Liver (tissue), 8 donors: ENCODE measurements at regions not wholly inside any gene's neighbourhood (a gene's known extent, or its start where the extent isn't known, plus 50 kb on each side); places are given as distances from the start of the nearest gene placed in this dataset.

ENCODE experiments used
- DNase-seq: peaks from one replicate; pipeline ENCODE4 v3.0.0-alpha.2; 2017; ENCODE audit warnings: low spot score
- H3K27ac ChIP-seq, 2 donors: one replicate each; pipeline ENCODE4 v1.7.0; 2013; ENCODE audit warnings: inconsistent platforms in 2 of 2, low read length in 2 of 2, control low read depth in 1 of 2, low read depth in 1 of 2, mild to moderate bottlenecking in 1 of 2
- H3K27me3 ChIP-seq, 4 donors: one replicate each; pipeline versions ENCODE4 v1.6.1 to v1.7.0; 2013; ENCODE audit warnings: low read length in 3 of 4, inconsistent platforms in 1 of 4, mild to moderate bottlenecking in 1 of 4, moderate library complexity in 1 of 4; ENCODE audit not compliant: control insufficient read depth in 4 of 4, insufficient read depth in 4 of 4
- H3K36me3 ChIP-seq, 4 donors: one replicate each; pipeline versions ENCODE4 v1.6.1 to v1.7.0; 2013; ENCODE audit warnings: low read length in 3 of 4, mild to moderate bottlenecking in 3 of 4, low read depth in 1 of 4, moderate library complexity in 1 of 4; ENCODE audit not compliant: control insufficient read depth in 4 of 4, insufficient read depth in 3 of 4
- H3K4me1 ChIP-seq, 4 donors: one replicate each; pipeline versions ENCODE4 v1.6.1 to v1.7.0; 2013; ENCODE audit warnings: low read length in 3 of 4, mild to moderate bottlenecking in 3 of 4, moderate library complexity in 1 of 4; ENCODE audit not compliant: control insufficient read depth in 4 of 4, insufficient read depth in 4 of 4
- H3K4me3 ChIP-seq, 3 donors: one replicate each; pipeline versions ENCODE4 v1.6.1 to v1.7.0; 2013; ENCODE audit warnings: low read length in 3 of 3, control low read depth in 1 of 3, low read depth in 1 of 3, mild to moderate bottlenecking in 1 of 3
- H3K9ac ChIP-seq, 2 donors: one replicate each; pipeline ENCODE4 v1.7.0; 2013; ENCODE audit warnings: low read length in 2 of 2, mild to moderate bottlenecking in 2 of 2, moderate library complexity in 2 of 2, control low read depth in 1 of 2, low read depth in 1 of 2
- H3K9me3 ChIP-seq, 4 donors: one replicate each; pipeline versions ENCODE4 v1.6.1 to v1.7.0; 2013; ENCODE audit warnings: low read length in 3 of 4; ENCODE audit not compliant: control insufficient read depth in 4 of 4
- ATF3 ChIP-seq: IDR thresholded peaks from 2 replicates; pipeline ENCODE4 v1.6.1; 2016; ENCODE audit warnings: antibody characterized with exemption
- CTCF ChIP-seq: fragments of 150-350 bp; IDR thresholded peaks from 2 replicates; pipeline ENCODE4 v1.5.1; 2017; ENCODE audit warnings: improper control_type of control experiment, low read depth, low read length; ENCODE audit not compliant: missing input control
- EGR1 ChIP-seq, 2 donors: IDR thresholded peaks; 2 replicates each; pipeline ENCODE4 v1.6.1; 2016 to 2018; ENCODE audit warnings: antibody characterized with exemption in 2 of 2, low read depth in 2 of 2
- FOXA1 ChIP-seq: IDR thresholded peaks from 2 replicates; pipeline ENCODE4 v1.6.1; 2016; ENCODE audit warnings: antibody characterized with exemption
- FOXA2 ChIP-seq: IDR thresholded peaks from 2 replicates; pipeline ENCODE4 v1.6.1; 2016; ENCODE audit warnings: antibody characterized with exemption
- GABPA ChIP-seq, 2 donors: IDR thresholded peaks in 1 of 2; conservative IDR thresholded peaks in 1 of 2; 2 replicates each; pipeline ENCODE4 v1.6.1; 2016; ENCODE audit warnings: antibody characterized with exemption in 2 of 2, mild to moderate bottlenecking in 1 of 2, moderate library complexity in 1 of 2
- HNF4A ChIP-seq, 2 donors: conservative IDR thresholded peaks; 2 replicates each; pipeline ENCODE4 v1.6.1; 2016; ENCODE audit warnings: antibody characterized with exemption in 2 of 2, mild to moderate bottlenecking in 2 of 2
- HNF4G ChIP-seq: IDR thresholded peaks from 2 replicates; pipeline ENCODE4 v1.6.1; 2016; ENCODE audit warnings: antibody characterized with exemption
- JUND ChIP-seq, 2 donors: IDR thresholded peaks; 2 replicates each; pipeline ENCODE4 v1.6.1; 2016; ENCODE audit warnings: antibody characterized with exemption in 2 of 2
- MAX ChIP-seq: IDR thresholded peaks from 2 replicates; pipeline ENCODE4 v1.6.1; 2016; ENCODE audit warnings: antibody characterized with exemption
- NR2F2 ChIP-seq: IDR thresholded peaks from 2 replicates; pipeline ENCODE4 v1.6.1; 2016; ENCODE audit warnings: antibody characterized with exemption
- RAD21 ChIP-seq, 2 donors: IDR thresholded peaks; 2 replicates each; pipeline ENCODE4 v1.6.1; 2016; ENCODE audit warnings: antibody characterized with exemption in 2 of 2, mild to moderate bottlenecking in 2 of 2
- RXRA ChIP-seq, 2 donors: IDR thresholded peaks; 2 replicates each; pipeline ENCODE4 v1.6.1; 2017 to 2018; ENCODE audit warnings: antibody characterized with exemption in 2 of 2, mild to moderate bottlenecking in 1 of 2
- SP1 ChIP-seq: IDR thresholded peaks from 2 replicates; pipeline ENCODE4 v1.6.1; 2018; ENCODE audit warnings: antibody characterized with exemption, mild to moderate bottlenecking
- TAF1 ChIP-seq: conservative IDR thresholded peaks from 2 replicates; pipeline ENCODE4 v1.6.1; 2016; ENCODE audit warnings: antibody characterized with exemption, mild to moderate bottlenecking
- YY1 ChIP-seq: IDR thresholded peaks from 2 replicates; pipeline ENCODE4 v1.6.1; 2016; ENCODE audit warnings: antibody characterized with exemption, mild to moderate bottlenecking
- ZBTB33 ChIP-seq: IDR thresholded peaks from 2 replicates; pipeline ENCODE4 v1.6.1; 2016; ENCODE audit warnings: antibody characterized with exemption
- WGBS: extraction: QIAGEN DNeasy Blood & Tissue Kit; methylation state at CpG from one replicate; pipeline ENCODE4 v1.1.7; 2013; 5-methylcytosine and 5-hydroxymethylcytosine counted together
- TF ChIP-seq, protein P1 (sequence below): IDR thresholded peaks from 2 replicates; pipeline ENCODE4 v1.6.1; 2016; ENCODE audit warnings: antibody characterized with exemption, mild to moderate bottlenecking
- donor health status: healthy.
- donor health status: healthy.
- donor health status: healthy.
- donor health status: healthy.
- donor health status: healthy.

GRCh38 chr7:35871856-35872255 is 71.0 kb downstream of the SEPTIN7 start (continued):
- TF ChIP-seq, protein P1, sequence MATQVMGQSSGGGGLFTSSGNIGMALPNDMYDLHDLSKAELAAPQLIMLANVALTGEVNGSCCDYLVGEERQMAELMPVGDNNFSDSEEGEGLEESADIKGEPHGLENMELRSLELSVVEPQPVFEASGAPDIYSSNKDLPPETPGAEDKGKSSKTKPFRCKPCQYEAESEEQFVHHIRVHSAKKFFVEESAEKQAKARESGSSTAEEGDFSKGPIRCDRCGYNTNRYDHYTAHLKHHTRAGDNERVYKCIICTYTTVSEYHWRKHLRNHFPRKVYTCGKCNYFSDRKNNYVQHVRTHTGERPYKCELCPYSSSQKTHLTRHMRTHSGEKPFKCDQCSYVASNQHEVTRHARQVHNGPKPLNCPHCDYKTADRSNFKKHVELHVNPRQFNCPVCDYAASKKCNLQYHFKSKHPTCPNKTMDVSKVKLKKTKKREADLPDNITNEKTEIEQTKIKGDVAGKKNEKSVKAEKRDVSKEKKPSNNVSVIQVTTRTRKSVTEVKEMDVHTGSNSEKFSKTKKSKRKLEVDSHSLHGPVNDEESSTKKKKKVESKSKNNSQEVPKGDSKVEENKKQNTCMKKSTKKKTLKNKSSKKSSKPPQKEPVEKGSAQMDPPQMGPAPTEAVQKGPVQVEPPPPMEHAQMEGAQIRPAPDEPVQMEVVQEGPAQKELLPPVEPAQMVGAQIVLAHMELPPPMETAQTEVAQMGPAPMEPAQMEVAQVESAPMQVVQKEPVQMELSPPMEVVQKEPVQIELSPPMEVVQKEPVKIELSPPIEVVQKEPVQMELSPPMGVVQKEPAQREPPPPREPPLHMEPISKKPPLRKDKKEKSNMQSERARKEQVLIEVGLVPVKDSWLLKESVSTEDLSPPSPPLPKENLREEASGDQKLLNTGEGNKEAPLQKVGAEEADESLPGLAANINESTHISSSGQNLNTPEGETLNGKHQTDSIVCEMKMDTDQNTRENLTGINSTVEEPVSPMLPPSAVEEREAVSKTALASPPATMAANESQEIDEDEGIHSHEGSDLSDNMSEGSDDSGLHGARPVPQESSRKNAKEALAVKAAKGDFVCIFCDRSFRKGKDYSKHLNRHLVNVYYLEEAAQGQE: no peak
- TF ChIP-seq GABPA (IDR thresholded peaks at IDR 0.05 in 1 of 2, conservative IDR thresholded peaks at IDR 0.05 in 1 of 2) (no peak), FOXA1 (no peak), RXRA (IDR thresholded peaks at IDR 0.05) (no peak), FOXA2 (no peak)

DNA sequence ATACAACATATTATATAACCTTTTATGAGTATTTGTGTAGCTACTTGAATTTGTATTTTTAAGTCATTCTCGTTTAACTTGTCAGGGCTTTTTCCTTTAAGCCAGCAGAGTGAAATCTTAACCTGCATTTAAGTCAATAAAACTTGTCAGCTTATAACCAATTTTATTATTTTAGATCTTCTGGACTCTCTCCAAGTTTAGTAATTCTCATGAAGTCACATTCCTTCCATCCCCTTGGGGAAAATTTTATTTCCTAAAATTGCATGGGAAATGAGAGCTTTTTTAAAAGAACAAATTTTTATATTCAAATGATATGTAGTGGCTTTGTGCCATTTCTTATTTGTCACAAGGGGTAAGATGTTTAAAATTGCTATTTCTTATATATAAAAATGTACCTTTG is 74.0 kb downstream of the SEPTIN7 start:
- Histone ChIP-seq H3K4me3 (no peak overlapping the region), H3K4me1 (no peaks in the 10 kb centered on the region), H3K27me3 (no peaks in the 10 kb centered on the region), H3K9me3 (no peaks in the 10 kb centered on the region), H3K27ac (no peak overlapping the region), H3K36me3 (peaks cover 0 to 7% (median 2%) of the 10 kb centered on the region in 4 donors), H3K9ac (no peak overlapping the region)
- WGBS: 75% methylated on average over 1 of the region's 1 CpG
- DNase-seq: no peak
- TF ChIP-seq JUND (IDR thresholded peaks at IDR 0.05) (no peak), HNF4G (no peak), YY1 (no peak), ATF3 (no peak), GABPA (IDR thresholded peaks at IDR 0.05 in 1 of 2, conservative IDR thresholded peaks at IDR 0.05 in 1 of 2) (no peak), EGR1 (IDR thresholded peaks at IDR 0.05; ENCODE audit: low read depth in 2 of 2) (no peak), MAX (no peak), HNF4A (conservative IDR thresholded peaks at IDR 0.05) (no peak), SP1 (no peak), RXRA (IDR thresholded peaks at IDR 0.05) (no peak), FOXA2 (no peak), ZBTB33 (no peak), CTCF (no peak), RAD21 (IDR thresholded peaks at IDR 0.05) (no peak), NR2F2 (no peak), FOXA1 (no peak), TAF1 (no peak)
- TF ChIP-seq, protein P1: no peak
